ENCODE measurements at regions not wholly inside any gene's neighbourhood (a gene's known extent, or its start where the extent isn't known, plus 50 kb on each side); places are given as distances from the start of the nearest gene placed in this dataset.
"Not testable (repeated sequence)": the region's sequence is repeated elsewhere in the genome, so short reads cannot be mapped to it uniquely, and the experiment has no call there.

- DNase-seq, result no peak
These were observed 1355.1 kb downstream of the HACE1 start for GRCh38 chr6:103504501-103505154.

- DNase-seq, result not testable (repeated sequence)
These were observed 1363.1 kb downstream of the HACE1 start for GRCh38 chr6:103496588-103496987.

- DNase-seq, result no peak
These were observed 1403.1 kb downstream of the HACE1 start for GRCh38 chr6:103456652-103457051.

- no peak for DNase-seq
These were observed 1404.4 kb downstream of the HACE1 start for GRCh38 chr6:103455275-103455674.

GRCh38 chr6:103409475-103409874 lies 1450.2 kb downstream of the HACE1 start:
- DNase-seq, result no peak

- no peak for DNase-seq
These were observed 1454.4 kb downstream of the HACE1 start for GRCh38 chr6:103405321-103405720.

- DNase-seq, result no peak
These were observed 1454.9 kb downstream of the HACE1 start for GRCh38 chr6:103404799-103405198.

- no peak for DNase-seq
These were observed 1463.0 kb downstream of the HACE1 start for GRCh38 chr6:103396768-103397167.

- no peak for DNase-seq
These were observed 1480.4 kb downstream of the HACE1 start for GRCh38 chr6:103379272-103379671.

- no peak for DNase-seq
These were observed 1492.5 kb downstream of the HACE1 start for GRCh38 chr6:103367212-103367611.

GRCh38 chr6:103356531-103356930 lies 1503.2 kb downstream of the HACE1 start:
- DNase-seq, result no peak

GRCh38 chr6:103344554-103345163 lies 1515.1 kb downstream of the HACE1 start:
- DNase-seq, result no peak

GRCh38 chr6:103335412-103335811 lies 1524.3 kb downstream of the HACE1 start:
- no peak for DNase-seq

GRCh38 chr6:103326760-103327757 lies 1532.7 kb downstream of the HACE1 start:
- no peak for DNase-seq

GRCh38 chr6:103313432-103313831 lies 1546.3 kb downstream of the HACE1 start:
- no peak for DNase-seq

GRCh38 chr6:103294376-103294775 lies 1565.3 kb downstream of the HACE1 start:
- not testable (repeated sequence) for DNase-seq

- DNase-seq, result no peak
These were observed 1574.9 kb downstream of the HACE1 start for GRCh38 chr6:103284835-103285234.

GRCh38 chr6:103280417-103280816 lies 1579.3 kb downstream of the HACE1 start:
- no peak for DNase-seq

GRCh38 chr6:103277936-103278335 lies 1581.8 kb downstream of the HACE1 start:
- DNase-seq, result no peak

GRCh38 chr6:103273048-103273447 lies 1586.7 kb downstream of the HACE1 start:
- no peak for DNase-seq

GRCh38 chr6:103269581-103269980 lies 1590.1 kb downstream of the HACE1 start:
- DNase-seq, result no peak

- DNase-seq, result no peak
These were observed 1591.4 kb downstream of the HACE1 start for GRCh38 chr6:103268335-103268734.

- DNase-seq, result no peak
These were observed 1595.7 kb downstream of the HACE1 start for GRCh38 chr6:103264020-103264419.

GRCh38 chr6:103255132-103255531 lies 1604.6 kb downstream of the HACE1 start:
- no peak for DNase-seq

Measured in effector CD4-positive, alpha-beta T cell (primary cell).